ENCODE measurements at regions not wholly inside any gene's neighbourhood (a gene's known extent, or its start where the extent isn't known, plus 50 kb on each side); places are given as distances from the start of the nearest gene placed in this dataset.
"Not testable (repeated sequence)": the region's sequence is repeated elsewhere in the genome, so short reads cannot be mapped to it uniquely, and the experiment has no call there.

DNA sequence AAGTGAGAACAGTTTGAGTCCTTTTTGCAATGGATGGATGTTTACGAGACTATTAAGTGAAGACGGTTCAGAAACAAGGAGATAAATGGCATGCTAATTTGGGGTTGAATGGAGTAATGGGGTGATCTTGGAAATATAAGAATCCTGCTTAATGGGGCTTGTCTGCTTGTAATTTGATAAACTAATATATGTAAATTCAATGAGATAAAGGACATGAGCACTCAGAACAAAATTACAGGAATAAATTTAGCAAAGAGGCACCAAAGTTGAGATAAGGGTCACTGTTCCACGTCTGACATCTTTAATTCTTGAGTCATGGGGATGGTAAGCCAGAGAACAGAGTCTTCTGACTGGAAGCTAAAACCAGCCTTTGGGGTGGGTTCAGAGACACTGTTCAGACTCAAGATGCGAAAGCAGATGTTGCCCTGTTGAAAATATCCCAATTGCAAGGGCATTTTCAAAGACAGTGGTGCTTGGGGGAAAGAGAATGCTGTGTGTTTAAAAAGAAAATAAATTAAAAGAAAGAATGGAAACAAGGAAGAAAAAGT lies 67.8 kb upstream of the CHRNB4 start:
- Histone ChIP-seq H3K4me1 (ENCODE audit: low read length) (peaks cover 9% of the 10 kb centered on the region), H3K4me3 (ENCODE audit: low read length) (peak overlapping the region; percentile 76), H3K9ac (ENCODE audit: low read length) (no peak overlapping the region), H3K4me2 (ENCODE audit: low read length) (peak overlapping the region; percentile 89), H3K79me2 (ENCODE audit: low read length) (no peaks in the 10 kb centered on the region), H2AFZ (ENCODE audit: low read depth, low read length) (no peak overlapping the region), H3K27ac (ENCODE audit: low read length) (no peak overlapping the region), H3K27me3 (ENCODE audit: low read depth, low read length) (peaks cover 30% of the 10 kb centered on the region), H3K9me3 (ENCODE audit: insufficient read depth, low read length) (peaks cover 3% of the 10 kb centered on the region; the same call in 1 of the 2 replicates), H4K20me1 (ENCODE audit: insufficient read depth, low read length) (no peaks in the 10 kb centered on the region), H3K36me3 (replicated peaks; ENCODE audit: low read depth, low read length) (no peaks in the 10 kb centered on the region)
- no peak for TF ChIP-seq EZH2phosphoT487 (IDR thresholded peaks at IDR 0.05; ENCODE audit: low read depth)
- TF ChIP-seq, protein P1, sequence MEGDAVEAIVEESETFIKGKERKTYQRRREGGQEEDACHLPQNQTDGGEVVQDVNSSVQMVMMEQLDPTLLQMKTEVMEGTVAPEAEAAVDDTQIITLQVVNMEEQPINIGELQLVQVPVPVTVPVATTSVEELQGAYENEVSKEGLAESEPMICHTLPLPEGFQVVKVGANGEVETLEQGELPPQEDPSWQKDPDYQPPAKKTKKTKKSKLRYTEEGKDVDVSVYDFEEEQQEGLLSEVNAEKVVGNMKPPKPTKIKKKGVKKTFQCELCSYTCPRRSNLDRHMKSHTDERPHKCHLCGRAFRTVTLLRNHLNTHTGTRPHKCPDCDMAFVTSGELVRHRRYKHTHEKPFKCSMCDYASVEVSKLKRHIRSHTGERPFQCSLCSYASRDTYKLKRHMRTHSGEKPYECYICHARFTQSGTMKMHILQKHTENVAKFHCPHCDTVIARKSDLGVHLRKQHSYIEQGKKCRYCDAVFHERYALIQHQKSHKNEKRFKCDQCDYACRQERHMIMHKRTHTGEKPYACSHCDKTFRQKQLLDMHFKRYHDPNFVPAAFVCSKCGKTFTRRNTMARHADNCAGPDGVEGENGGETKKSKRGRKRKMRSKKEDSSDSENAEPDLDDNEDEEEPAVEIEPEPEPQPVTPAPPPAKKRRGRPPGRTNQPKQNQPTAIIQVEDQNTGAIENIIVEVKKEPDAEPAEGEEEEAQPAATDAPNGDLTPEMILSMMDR (IDR thresholded peaks at IDR 0.05; ENCODE audit: low read depth, low read length) = no peak

DNA sequence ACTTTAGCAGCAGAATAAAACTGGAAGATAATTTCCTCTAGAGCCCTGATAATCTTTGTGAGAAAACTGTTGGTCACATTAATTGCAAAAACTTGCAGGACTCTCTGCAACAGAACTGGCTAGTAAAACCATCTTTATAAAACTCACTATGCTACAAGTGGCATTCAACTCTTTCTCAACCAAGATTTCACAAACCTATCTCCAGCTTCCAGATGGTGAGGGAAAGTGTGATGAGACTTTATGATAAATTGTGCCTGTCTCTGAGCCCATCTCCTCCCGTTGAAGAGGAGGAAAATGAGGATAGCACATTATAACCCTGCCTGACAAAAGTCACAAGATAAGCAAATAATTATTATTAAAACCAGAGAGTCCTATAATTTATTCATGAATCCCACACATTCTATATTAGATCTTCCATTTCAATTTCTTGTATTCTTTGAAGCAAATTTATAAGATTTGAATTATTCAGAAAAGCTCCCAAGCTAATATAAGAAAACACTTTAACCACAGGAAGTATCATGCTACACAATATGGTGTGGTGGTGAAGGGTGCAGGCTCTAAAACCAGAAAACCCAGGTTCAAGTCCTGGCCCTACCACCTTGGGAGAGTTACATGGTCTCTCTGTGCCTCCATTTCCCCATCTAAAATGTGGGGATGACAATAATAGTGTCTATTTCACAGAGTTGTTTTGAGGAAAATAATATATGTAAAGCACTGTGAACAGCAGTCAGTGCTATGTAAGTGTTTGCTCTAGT lies 65.6 kb upstream of the CHRNB4 start:
- H2AFZ ChIP-seq (ENCODE audit: low read depth, low read length); H3K9me3 ChIP-seq (ENCODE audit: insufficient read depth, low read length); H3K4me1 ChIP-seq (ENCODE audit: low read length); H3K27ac ChIP-seq (ENCODE audit: low read length); H3K4me2 ChIP-seq (ENCODE audit: low read length); H4K20me1 ChIP-seq (ENCODE audit: insufficient read depth, low read length); H3K9ac ChIP-seq (ENCODE audit: low read length); H3K4me3 ChIP-seq (ENCODE audit: low read length); H3K36me3 ChIP-seq (replicated peaks; ENCODE audit: low read depth, low read length); H3K79me2 ChIP-seq (ENCODE audit: low read length): not testable (repeated sequence)
- peaks cover 30% of the 10 kb centered on the region for H3K27me3 ChIP-seq (ENCODE audit: low read depth, low read length)

DNA sequence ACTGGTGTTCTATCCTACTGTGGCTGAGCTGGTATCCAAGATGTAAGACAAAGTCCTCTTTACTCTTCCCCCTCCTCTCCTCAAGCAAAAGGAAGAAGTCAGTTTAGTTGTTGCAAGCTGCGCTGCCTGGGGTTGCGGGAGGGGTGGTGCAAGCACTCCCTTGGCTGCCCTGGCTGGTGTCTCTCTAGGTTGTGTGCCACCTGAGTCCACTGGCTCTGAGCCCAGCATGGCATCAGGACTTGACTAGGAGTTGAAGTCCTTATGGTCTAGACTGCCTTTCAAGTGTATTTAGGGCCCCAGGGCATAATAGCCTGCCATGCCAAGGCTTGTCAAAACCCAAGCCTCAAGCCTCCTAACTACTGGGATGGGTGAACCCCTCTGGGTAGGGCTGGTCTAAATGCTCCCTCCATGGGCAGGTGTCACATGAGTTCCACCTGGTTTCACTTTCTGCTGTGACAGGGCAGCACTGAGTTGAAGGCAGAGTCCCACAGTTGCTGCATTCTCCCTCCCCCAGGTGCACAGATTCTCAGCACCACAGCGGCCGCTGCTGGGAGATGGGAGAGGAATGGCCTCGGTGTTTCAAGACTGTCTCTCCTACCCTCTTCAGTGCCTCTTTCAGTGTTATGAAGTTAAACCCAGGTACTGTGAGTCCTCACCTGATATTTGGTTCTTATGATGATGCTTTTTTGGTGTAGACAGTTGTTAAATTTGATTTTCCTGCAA lies 62.5 kb upstream of the CHRNB4 start:
- not testable (repeated sequence) for H3K4me2 ChIP-seq (ENCODE audit: low read length)

DNA sequence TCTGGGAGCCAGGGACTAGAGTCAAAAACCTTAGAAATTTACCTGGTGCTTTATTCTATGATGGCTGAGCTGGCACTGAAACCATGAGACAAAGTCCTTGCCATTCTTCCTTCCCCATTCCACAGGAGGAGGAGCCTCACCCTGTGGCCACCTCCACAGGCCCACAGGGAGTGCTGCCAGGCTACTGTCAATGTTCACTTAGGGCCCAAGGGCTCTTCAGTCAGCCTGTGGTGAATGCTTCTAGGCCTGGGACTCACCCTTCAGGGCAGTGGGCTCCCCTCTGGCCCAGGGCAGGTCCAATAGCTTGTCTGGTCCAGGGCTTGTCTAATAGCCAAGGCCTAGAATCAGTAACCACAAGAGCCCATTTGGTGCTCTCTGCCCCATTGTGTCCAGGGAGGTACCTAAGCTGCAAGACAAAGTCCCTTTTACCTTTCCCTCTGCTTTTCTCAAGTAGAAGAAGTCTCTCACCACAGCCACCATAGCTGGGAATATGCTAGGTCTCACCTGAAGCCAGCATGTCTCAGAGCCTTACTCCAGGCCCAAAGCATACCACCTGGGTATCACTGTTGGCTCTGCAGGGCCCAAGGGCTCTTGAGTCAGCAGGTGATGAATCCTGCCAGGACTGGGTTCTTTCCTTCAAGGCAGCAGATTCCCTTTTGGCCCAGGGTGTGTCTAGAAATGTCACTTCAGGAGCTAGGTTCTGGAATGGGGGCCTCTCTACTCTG lies 61.8 kb upstream of the CHRNB4 start:
- Histone ChIP-seq H3K79me2 (ENCODE audit: low read length) (no peaks in the 10 kb centered on the region), H3K36me3 (replicated peaks; ENCODE audit: low read depth, low read length) (no peaks in the 10 kb centered on the region), H2AFZ (ENCODE audit: low read depth, low read length) (no peak overlapping the region), H3K9me3 (ENCODE audit: insufficient read depth, low read length) (peaks cover 3% of the 10 kb centered on the region; the same call in 1 of the 2 replicates), H3K4me1 (ENCODE audit: low read length) (no peaks in the 10 kb centered on the region), H3K4me3 (ENCODE audit: low read length) (no peak overlapping the region), H3K27me3 (ENCODE audit: low read depth, low read length) (peaks cover 18% of the 10 kb centered on the region), H3K4me2 (ENCODE audit: low read length) (no peak overlapping the region), H4K20me1 (ENCODE audit: insufficient read depth, low read length) (no peaks in the 10 kb centered on the region), H3K27ac (ENCODE audit: low read length) (no peak overlapping the region), H3K9ac (ENCODE audit: low read length) (no peak overlapping the region)
- TF ChIP-seq, protein P1 (IDR thresholded peaks at IDR 0.05; ENCODE audit: low read depth, low read length) = no peak
- no peak for TF ChIP-seq EZH2phosphoT487 (IDR thresholded peaks at IDR 0.05; ENCODE audit: low read depth)

More for the DNA sequence above, 62.5 kb upstream of the CHRNB4 start:
- not testable (repeated sequence) for H3K9me3 ChIP-seq (ENCODE audit: insufficient read depth, low read length); H3K9ac ChIP-seq (ENCODE audit: low read length); H3K79me2 ChIP-seq (ENCODE audit: low read length); H3K27ac ChIP-seq (ENCODE audit: low read length); H3K36me3 ChIP-seq (replicated peaks; ENCODE audit: low read depth, low read length); H3K4me3 ChIP-seq (ENCODE audit: low read length); H2AFZ ChIP-seq (ENCODE audit: low read depth, low read length); H4K20me1 ChIP-seq (ENCODE audit: insufficient read depth, low read length); H3K4me1 ChIP-seq (ENCODE audit: low read length)
- peaks cover 23% of the 10 kb centered on the region for H3K27me3 ChIP-seq (ENCODE audit: low read depth, low read length)
